Mesothelial cell of epicardium (in vitro differentiated cells): ENCODE measurements at regions not wholly inside any gene's neighbourhood (a gene's known extent, or its start where the extent isn't known, plus 50 kb on each side); places are given as distances from the start of the nearest gene placed in this dataset.

Experiments
- DNase-seq, 2 experiments: peaks; one replicate each; pipeline ENCODE4 v3.0.0; 2021; ENCODE audit warnings: low spot score in 2 of 2; ENCODE audit not compliant: unreplicated experiment in 2 of 2
- H3K27ac Mint-ChIP-seq: 2 replicates; pipeline ENCODE4 v1.8.0; 2021; ENCODE audit warnings: mixed read lengths
- H3K27me3 Mint-ChIP-seq: 2 replicates; pipeline ENCODE4 v1.8.0; 2021; ENCODE audit warnings: low read depth, mixed read lengths
- H3K36me3 Mint-ChIP-seq: 2 replicates; pipeline ENCODE4 v1.8.0; 2021; ENCODE audit warnings: mixed read lengths
- H3K4me1 Mint-ChIP-seq: 2 replicates; pipeline ENCODE4 v1.8.0; 2021; ENCODE audit warnings: mixed read lengths
- H3K4me3 Mint-ChIP-seq: 2 replicates; pipeline ENCODE4 v1.8.0; 2021; ENCODE audit warnings: mild to moderate bottlenecking, moderate library complexity, mixed read lengths
- H3K9me3 Mint-ChIP-seq: 2 replicates; pipeline ENCODE4 v1.8.0; 2021; ENCODE audit warnings: mixed read lengths
- CTCF ChIP-seq: fragments of 200-600 bp; sonication (generic); IDR thresholded peaks from one replicate; pipeline ENCODE4 v1.5.0; 2021; ENCODE audit warnings: antibody characterized with exemption; ENCODE audit not compliant: unreplicated experiment

- no peak overlapping the region for H3K27ac Mint-ChIP-seq
- H3K27me3 Mint-ChIP-seq: no peaks in the 10 kb centered on the region
- no peak for DNase-seq
- peaks cover 3% of the 10 kb centered on the region for H3K36me3 Mint-ChIP-seq
- no peaks in the 10 kb centered on the region for H3K4me1 Mint-ChIP-seq
- peaks cover 29% of the 10 kb centered on the region for H3K9me3 Mint-ChIP-seq
- TF ChIP-seq CTCF: no peak
- no peak overlapping the region for H3K4me3 Mint-ChIP-seq
Measured at GRCh38 chrX:125262836-125263235, 56.8 kb upstream of the TEX13C start.

GRCh38 chrX:125266153-125266660 is 53.5 kb upstream of the TEX13C start:
- no peak overlapping the region for H3K27ac Mint-ChIP-seq
- no peaks in the 10 kb centered on the region for H3K4me1 Mint-ChIP-seq
- DNase-seq: no peak
- H3K9me3 Mint-ChIP-seq: peaks cover 50% of the 10 kb centered on the region
- no peaks in the 10 kb centered on the region for H3K27me3 Mint-ChIP-seq
- no peak overlapping the region for H3K4me3 Mint-ChIP-seq
- H3K36me3 Mint-ChIP-seq: peaks cover 3% of the 10 kb centered on the region
- no peak for TF ChIP-seq CTCF
